Neuron (in vitro differentiated cells): ENCODE measurements at regions not wholly inside any gene's neighbourhood (a gene's known extent, or its start where the extent isn't known, plus 50 kb on each side); places are given as distances from the start of the nearest gene placed in this dataset.

Experiments used
- H2AFZ ChIP-seq: one replicate; pipeline ENCODE4 v1.6.1; 2013; ENCODE audit warnings: low read depth, mild to moderate bottlenecking, inconsistent platforms, low read length, moderate library complexity
- H3K27me3 ChIP-seq: one replicate; pipeline ENCODE4 v1.6.1; 2013; ENCODE audit warnings: low read length; ENCODE audit not compliant: insufficient read depth
- H3K36me3 ChIP-seq: one replicate; pipeline ENCODE4 v1.6.1; 2013; ENCODE audit warnings: low read length; ENCODE audit not compliant: insufficient read depth
- H3K4me1 ChIP-seq: one replicate; pipeline ENCODE4 v1.6.1; 2013; ENCODE audit warnings: low read length; ENCODE audit not compliant: insufficient read depth
- H3K4me3 ChIP-seq: 2 replicates; pipeline ENCODE4 v1.5.1; 2013; ENCODE audit warnings: mild to moderate bottlenecking, low read length, moderate library complexity
- H3K9me3 ChIP-seq: one replicate; pipeline ENCODE4 v1.6.1; 2013; ENCODE audit warnings: low read length

GRCh38 chr14:25756876-25757275 is 706.9 kb upstream of the STXBP6 start:
- no peaks in the 10 kb centered on the region for H3K9me3 ChIP-seq
- H3K4me3 ChIP-seq: no peak overlapping the region
- H3K36me3 ChIP-seq: no peaks in the 10 kb centered on the region
- no peaks in the 10 kb centered on the region for H3K27me3 ChIP-seq
- H2AFZ ChIP-seq: no peak overlapping the region
- peaks cover 8% of the 10 kb centered on the region for H3K4me1 ChIP-seq

GRCh38 chr14:25753130-25753529 is 703.2 kb upstream of the STXBP6 start:
- Histone ChIP-seq H3K27me3 (no peaks in the 10 kb centered on the region), H3K4me3 (no peak overlapping the region), H3K36me3 (no peaks in the 10 kb centered on the region), H3K9me3 (no peaks in the 10 kb centered on the region), H2AFZ (no peak overlapping the region), H3K4me1 (peaks cover 8% of the 10 kb centered on the region)

GRCh38 chr14:25750436-25750835 is 700.5 kb upstream of the STXBP6 start:
- Histone ChIP-seq H2AFZ (no peak overlapping the region), H3K4me3 (no peak overlapping the region), H3K36me3 (no peaks in the 10 kb centered on the region), H3K27me3 (no peaks in the 10 kb centered on the region), H3K4me1 (no peaks in the 10 kb centered on the region), H3K9me3 (no peaks in the 10 kb centered on the region)
